Neural progenitor cell (in vitro differentiated cells): ENCODE measurements at regions not wholly inside any gene's neighbourhood (a gene's known extent, or its start where the extent isn't known, plus 50 kb on each side); places are given as distances from the start of the nearest gene placed in this dataset.

ENCODE experiments used
- DNase-seq: peaks from one replicate; pipeline ENCODE4 v3.0.0-alpha.2; 2016; ENCODE audit warnings: low spot score
- H2AFZ ChIP-seq: fragments of 200-600 bp; sonication (generic); replicated peaks from 2 replicates; pipeline ENCODE4 v1.6.1; 2016; ENCODE audit warnings: antibody characterized with exemption
- H3F3A ChIP-seq: fragments of 200-600 bp; sonication (generic); 2 replicates; pipeline ENCODE4 v1.6.1; 2016; ENCODE audit warnings: antibody characterized with exemption, low read depth
- H3K27ac ChIP-seq: fragments of 200-600 bp; sonication (generic); 2 replicates; pipeline ENCODE4 v1.5.1; 2016; ENCODE audit warnings: mild to moderate bottlenecking
- H3K27me3 ChIP-seq: fragments of 200-600 bp; sonication (generic); 2 replicates; pipeline ENCODE4 v1.6.1; 2016; ENCODE audit warnings: mild to moderate bottlenecking, moderate library complexity
- H3K36me3 ChIP-seq: fragments of 200-600 bp; sonication (generic); 2 replicates; pipeline ENCODE4 v1.5.1; 2016
- H3K4me1 ChIP-seq: fragments of 200-600 bp; sonication (generic); 2 replicates; pipeline ENCODE4 v1.6.1; 2016; ENCODE audit warnings: mixed run types
- H3K4me2 ChIP-seq: fragments of 200-600 bp; sonication (generic); 2 replicates; pipeline ENCODE4 v1.6.1; 2016
- H3K4me3 ChIP-seq: fragments of 200-600 bp; sonication (generic); 2 replicates; pipeline ENCODE4 v1.5.1; 2016
- H3K79me2 ChIP-seq: fragments of 200-600 bp; sonication (generic); 2 replicates; pipeline ENCODE4 v1.6.1; 2016; ENCODE audit warnings: low read depth
- H3K9ac ChIP-seq: fragments of 200-600 bp; sonication (generic); 2 replicates; pipeline ENCODE4 v1.6.1; 2016
- H3K9me3 ChIP-seq: fragments of 200-600 bp; sonication (generic); 2 replicates; pipeline ENCODE4 v1.5.1; 2016; ENCODE audit warnings: low read depth
- H4K20me1 ChIP-seq: fragments of 200-600 bp; sonication (generic); 2 replicates; pipeline ENCODE4 v1.6.1; 2016; ENCODE audit warnings: low read depth
- H3K27ac Mint-ChIP-seq: 3 replicates; pipeline ENCODE4 v1.8.0; 2021; ENCODE audit warnings: mixed read lengths
- H3K27me3 Mint-ChIP-seq: 2 replicates; pipeline ENCODE4 v1.8.0; 2022; ENCODE audit warnings: low read depth, mild to moderate bottlenecking, inconsistent platforms, moderate library complexity, mixed read lengths; ENCODE audit not compliant: insufficient read depth
- H3K36me3 Mint-ChIP-seq: 3 replicates; pipeline ENCODE4 v1.8.0; 2021; ENCODE audit warnings: mixed read lengths
- H3K4me1 Mint-ChIP-seq: 3 replicates; pipeline ENCODE4 v1.8.0; 2021; ENCODE audit warnings: mixed read lengths
- H3K4me3 Mint-ChIP-seq: 3 replicates; pipeline ENCODE4 v1.8.0; 2021; ENCODE audit warnings: mild to moderate bottlenecking, moderate library complexity, mixed read lengths
- H3K9me3 Mint-ChIP-seq: 3 replicates; pipeline ENCODE4 v1.8.0; 2020; ENCODE audit warnings: mixed read lengths
- EZH2 ChIP-seq: fragments of 200-600 bp; sonication (generic); IDR thresholded peaks from 2 replicates; pipeline ENCODE4 v1.6.1; 2017; ENCODE audit warnings: antibody characterized with exemption, mild to moderate bottlenecking, moderate library complexity
- EZH2phosphoT487 ChIP-seq: fragments of 200-600 bp; sonication (generic); IDR thresholded peaks from 2 replicates; pipeline ENCODE4 v1.6.1; 2017; ENCODE audit warnings: antibody characterized with exemption
- TF ChIP-seq, protein P1 (sequence below): fragments of 200-600 bp; sonication (generic); IDR thresholded peaks from 2 replicates; pipeline ENCODE4 v1.5.1; 2017; ENCODE audit warnings: antibody characterized with exemption, mild to moderate bottlenecking

DNA sequence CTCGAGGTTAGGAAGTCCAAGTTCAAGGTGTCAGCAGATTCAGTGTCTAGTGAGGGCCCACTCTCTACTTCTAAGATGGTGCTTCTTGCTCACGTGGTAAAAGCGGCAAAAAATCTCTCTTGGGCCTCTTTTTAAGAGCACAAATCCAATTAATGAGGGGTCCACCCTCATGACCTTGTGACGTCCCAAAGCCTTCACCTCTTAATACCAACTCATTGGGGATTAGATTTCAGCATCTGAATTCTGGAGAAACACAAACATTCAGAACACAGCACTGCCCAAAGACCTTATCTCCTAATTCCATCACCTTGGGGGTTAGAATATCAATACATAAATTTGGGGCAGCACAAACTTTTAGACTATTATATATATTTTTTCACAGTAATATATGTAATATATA is 146.4 kb upstream of the GPC6 start:
- no peak overlapping the region for H3K4me3 ChIP-seq

DNA sequence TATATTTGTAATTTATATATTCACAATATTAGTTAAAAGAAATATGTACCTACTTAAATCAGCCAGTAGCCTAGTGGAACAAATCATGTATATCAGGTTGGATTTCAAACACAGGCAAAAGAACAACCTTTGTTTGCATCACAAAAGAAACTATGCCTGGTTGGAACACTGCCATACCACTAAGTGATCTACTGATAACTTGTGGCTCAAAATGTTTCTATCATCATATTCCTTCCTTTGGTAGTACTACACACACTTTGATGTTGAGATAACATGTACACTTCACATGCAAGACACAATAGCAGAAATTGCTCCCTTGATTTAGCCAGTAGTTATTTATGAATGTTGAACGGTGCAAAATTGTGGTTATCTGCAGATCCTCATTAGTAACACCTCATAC is 146.0 kb upstream of the GPC6 start:
- Histone ChIP-seq H3K36me3 (no peaks in the 10 kb centered on the region), H3K27me3 (no peaks in the 10 kb centered on the region), H3K79me2 (no peaks in the 10 kb centered on the region), H2AFZ (no peak overlapping the region), H3K4me2 (no peak overlapping the region), H3K4me1 (no peaks in the 10 kb centered on the region), H3K9me3 (no peaks in the 10 kb centered on the region), H3K4me3 (no peak overlapping the region), H3F3A (no peaks in the 10 kb centered on the region), H4K20me1 (no peaks in the 10 kb centered on the region), H3K27ac (no peak overlapping the region), H3K9ac (no peak overlapping the region)
- H3K27me3 Mint-ChIP-seq: no peaks in the 10 kb centered on the region
- H3K36me3 Mint-ChIP-seq: no peaks in the 10 kb centered on the region
- no peak overlapping the region for H3K4me3 Mint-ChIP-seq
- TF ChIP-seq EZH2phosphoT487: no peak
- TF ChIP-seq EZH2: no peak
- TF ChIP-seq, protein P1, sequence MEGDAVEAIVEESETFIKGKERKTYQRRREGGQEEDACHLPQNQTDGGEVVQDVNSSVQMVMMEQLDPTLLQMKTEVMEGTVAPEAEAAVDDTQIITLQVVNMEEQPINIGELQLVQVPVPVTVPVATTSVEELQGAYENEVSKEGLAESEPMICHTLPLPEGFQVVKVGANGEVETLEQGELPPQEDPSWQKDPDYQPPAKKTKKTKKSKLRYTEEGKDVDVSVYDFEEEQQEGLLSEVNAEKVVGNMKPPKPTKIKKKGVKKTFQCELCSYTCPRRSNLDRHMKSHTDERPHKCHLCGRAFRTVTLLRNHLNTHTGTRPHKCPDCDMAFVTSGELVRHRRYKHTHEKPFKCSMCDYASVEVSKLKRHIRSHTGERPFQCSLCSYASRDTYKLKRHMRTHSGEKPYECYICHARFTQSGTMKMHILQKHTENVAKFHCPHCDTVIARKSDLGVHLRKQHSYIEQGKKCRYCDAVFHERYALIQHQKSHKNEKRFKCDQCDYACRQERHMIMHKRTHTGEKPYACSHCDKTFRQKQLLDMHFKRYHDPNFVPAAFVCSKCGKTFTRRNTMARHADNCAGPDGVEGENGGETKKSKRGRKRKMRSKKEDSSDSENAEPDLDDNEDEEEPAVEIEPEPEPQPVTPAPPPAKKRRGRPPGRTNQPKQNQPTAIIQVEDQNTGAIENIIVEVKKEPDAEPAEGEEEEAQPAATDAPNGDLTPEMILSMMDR: no peak
- H3K4me1 Mint-ChIP-seq: peaks cover 3% of the 10 kb centered on the region
- DNase-seq: no peak
- no peak overlapping the region for H3K27ac Mint-ChIP-seq
- no peaks in the 10 kb centered on the region for H3K9me3 Mint-ChIP-seq

More for the DNA sequence above, 146.4 kb upstream of the GPC6 start:
- DNase-seq: no peak
- TF ChIP-seq EZH2phosphoT487 (no peak), EZH2 (no peak)
- TF ChIP-seq, protein P1: no peak
- no peaks in the 10 kb centered on the region for H3K36me3 ChIP-seq
- H3K4me1 Mint-ChIP-seq: peaks cover 3% of the 10 kb centered on the region
- H2AFZ ChIP-seq: no peak overlapping the region
- H3K27me3 ChIP-seq: no peaks in the 10 kb centered on the region
- H3K27me3 Mint-ChIP-seq: no peaks in the 10 kb centered on the region
- H3K9me3 Mint-ChIP-seq: no peaks in the 10 kb centered on the region
- no peaks in the 10 kb centered on the region for H3K36me3 Mint-ChIP-seq
- no peaks in the 10 kb centered on the region for H3K79me2 ChIP-seq
- no peaks in the 10 kb centered on the region for H3F3A ChIP-seq
- H3K4me3 Mint-ChIP-seq: no peak overlapping the region
- no peaks in the 10 kb centered on the region for H3K4me1 ChIP-seq
- no peaks in the 10 kb centered on the region for H3K9me3 ChIP-seq
- no peak overlapping the region for H3K4me2 ChIP-seq
- no peak overlapping the region for H3K27ac ChIP-seq
- no peak overlapping the region for H3K27ac Mint-ChIP-seq
- H3K9ac ChIP-seq: no peak overlapping the region
- no peaks in the 10 kb centered on the region for H4K20me1 ChIP-seq

DNA sequence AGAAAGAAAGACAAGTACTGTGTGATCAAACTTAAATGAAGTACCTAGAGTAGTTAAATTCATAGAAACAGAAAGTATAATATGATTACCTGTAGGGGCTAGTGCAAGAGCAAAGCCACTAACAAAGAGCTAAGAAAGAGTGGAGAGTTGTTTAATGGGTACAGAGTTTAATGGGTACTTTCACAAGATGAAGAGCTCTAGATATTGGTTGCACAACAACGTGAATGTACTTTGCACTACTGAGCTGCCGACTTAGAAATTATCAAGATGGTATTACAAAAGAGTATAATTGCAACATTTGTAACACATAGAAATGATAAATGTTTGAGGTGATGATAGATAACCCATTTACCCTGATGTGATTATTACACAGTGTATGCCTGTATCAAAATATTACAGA is 140.3 kb upstream of the GPC6 start:
- no peaks in the 10 kb centered on the region for H3K9me3 Mint-ChIP-seq
- no peaks in the 10 kb centered on the region for H4K20me1 ChIP-seq
- peaks cover 3% of the 10 kb centered on the region for H3K4me1 Mint-ChIP-seq
- H3K4me2 ChIP-seq: no peak overlapping the region
- H3K9ac ChIP-seq: no peak overlapping the region
- H3F3A ChIP-seq: no peaks in the 10 kb centered on the region
- no peaks in the 10 kb centered on the region for H3K36me3 Mint-ChIP-seq
- TF ChIP-seq EZH2: no peak
- TF ChIP-seq, protein P1: no peak
- TF ChIP-seq EZH2phosphoT487: no peak
- no peaks in the 10 kb centered on the region for H3K4me1 ChIP-seq
- H2AFZ ChIP-seq: no peak overlapping the region
- no peaks in the 10 kb centered on the region for H3K9me3 ChIP-seq
- no peaks in the 10 kb centered on the region for H3K36me3 ChIP-seq
- H3K4me3 ChIP-seq: no peak overlapping the region
- no peak overlapping the region for H3K27ac Mint-ChIP-seq
- H3K27ac ChIP-seq: no peak overlapping the region
- no peak overlapping the region for H3K4me3 Mint-ChIP-seq
- DNase-seq: no peak
- no peaks in the 10 kb centered on the region for H3K79me2 ChIP-seq
- no peaks in the 10 kb centered on the region for H3K27me3 Mint-ChIP-seq
- H3K27me3 ChIP-seq: no peaks in the 10 kb centered on the region

DNA sequence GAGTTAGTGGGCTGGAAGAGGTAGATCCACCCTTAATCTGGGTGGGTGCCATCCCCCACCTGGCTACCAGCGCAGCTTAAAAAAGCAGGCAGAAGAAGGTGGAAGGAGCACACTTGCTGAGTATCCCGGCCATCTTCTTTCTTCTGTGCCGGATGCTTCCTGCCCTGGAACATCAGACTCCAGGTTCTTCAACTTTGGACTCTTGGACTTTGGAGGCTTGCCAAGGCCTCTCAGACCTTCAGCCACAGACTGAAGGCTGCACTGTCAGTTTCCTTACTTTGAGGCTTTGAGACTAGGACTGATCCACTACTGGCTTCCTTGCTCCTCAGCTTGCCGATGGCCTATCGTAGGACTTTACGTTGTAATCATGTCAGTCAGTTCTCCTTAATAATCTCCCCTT is 127.6 kb upstream of the GPC6 start:
- H3K9me3 ChIP-seq: no peaks in the 10 kb centered on the region
- TF ChIP-seq, protein P1: no peak
- TF ChIP-seq EZH2phosphoT487 (no peak), EZH2 (no peak)
- H3K4me1 ChIP-seq: no peaks in the 10 kb centered on the region
- no peaks in the 10 kb centered on the region for H3K79me2 ChIP-seq
- no peaks in the 10 kb centered on the region for H3K4me1 Mint-ChIP-seq
- no peak for DNase-seq
- H3K9me3 Mint-ChIP-seq: no peaks in the 10 kb centered on the region
- H3K4me3 Mint-ChIP-seq: no peak overlapping the region
- H3K27ac ChIP-seq: no peak overlapping the region
- no peaks in the 10 kb centered on the region for H3K36me3 Mint-ChIP-seq
- no peak overlapping the region for H2AFZ ChIP-seq
- no peak overlapping the region for H3K27ac Mint-ChIP-seq
- no peaks in the 10 kb centered on the region for H3K27me3 ChIP-seq
- no peak overlapping the region for H3K4me3 ChIP-seq
- no peaks in the 10 kb centered on the region for H4K20me1 ChIP-seq
- H3F3A ChIP-seq: no peaks in the 10 kb centered on the region
- no peak overlapping the region for H3K9ac ChIP-seq
- peaks cover 2% of the 10 kb centered on the region for H3K27me3 Mint-ChIP-seq
- H3K36me3 ChIP-seq: no peaks in the 10 kb centered on the region
- no peak overlapping the region for H3K4me2 ChIP-seq
